Transverse colon (tissue), 3 donors: ENCODE measurements at regions not wholly inside any gene's neighbourhood (a gene's known extent, or its start where the extent isn't known, plus 50 kb on each side); places are given as distances from the start of the nearest gene placed in this dataset.

ENCODE experiments used
- CTCF ChIP-seq, 5 experiments: fragments of 200-600 bp in 3 of 5; fragments of 450-650 bp in 2 of 5; sonication (generic) in 3 of 5; IDR thresholded peaks; 1 replicate in 2 of 5; 2 replicates in 3 of 5; pipeline ENCODE4 v1.5.1; 2016 to 2017; ENCODE audit warnings: antibody characterized with exemption in 5 of 5, inconsistent platforms in 3 of 5, mild to moderate bottlenecking in 2 of 5, moderate library complexity in 1 of 5
- POLR2A ChIP-seq: fragments of 450-650 bp; IDR thresholded peaks from one replicate; pipeline ENCODE4 v1.6.1; 2016; ENCODE audit warnings: antibody characterized with exemption, mild to moderate bottlenecking, moderate library complexity

- no peak for TF ChIP-seq POLR2A
- TF ChIP-seq CTCF (IDR thresholded peaks at IDR 0.05): no peak
Observed at GRCh38 chr9:73093740-73094379, 57.8 kb upstream of the ANXA1 start.
